HepG2 (cell line): ENCODE measurements at regions not wholly inside any gene's neighbourhood (a gene's known extent, or its start where the extent isn't known, plus 50 kb on each side); places are given as distances from the start of the nearest gene placed in this dataset.
A peak's percentile ranks its signal among the peaks of the same experiment; 100 is the strongest.

Experiments used
- ATAC-seq: fragments of 200-7000 bp; cut with Tn5 transposase; 3 replicates; pipeline ENCODE4 v1.9.1; 2020; ENCODE audit warnings: mild to moderate bottlenecking, moderate library complexity
- BruUV-seq: library from RNA; stranded (reverse); fragments of 400-500 nt; replicated peaks from 2 replicates; lab custom pipeline; 2021; lab: Mats Ljungman, UMichigan
- CTCF ChIA-PET: fragments of 300-600 bp; formaldehyde crosslinking; extraction: SDS; loops from one replicate; lab custom pipeline; 2021; ENCODE audit warnings: low total read pairs, inconsistent platforms, low intra/inter-chr PET ratio; lab: Yijun Ruan, JAX
- POLR2A ChIA-PET: fragments of 350-600 bp; sonication (Branson Sonifier 250); formaldehyde crosslinking; loops from one replicate; lab custom pipeline; 2020; ENCODE audit warnings: antibody characterized with exemption, inconsistent platforms; lab: Yijun Ruan, JAX
- DNase-seq: peaks from one replicate; pipeline ENCODE4 v3.0.0-alpha.2; 2015; ENCODE audit warnings: low spot score
- FAIRE-seq: peaks from 3 replicates; lab custom pipeline; 2011; peaks lifted over from hg19 to GRCh38; lab: Jason Lieb, UNC
- H2AFZ ChIP-seq: one replicate; pipeline ENCODE4 v1.6.1; 2011; ENCODE audit warnings: low read length, inconsistent platforms
- H3K27ac ChIP-seq: fragments of 300-600 bp; 3 replicates; pipeline ENCODE4 v1.8.0; 2011; ENCODE audit warnings: mixed run types, mild to moderate bottlenecking, mixed read lengths, low read length, inconsistent platforms; ENCODE audit not compliant: insufficient read depth; ENCODE audit errors: extremely low read length
- H3K27me3 ChIP-seq, 2 experiments: fragments of 200-600 bp in 1 of 2; 2 replicates in 1 of 2; 3 replicates in 1 of 2; pipeline versions ENCODE4 v1.6.0 to v1.8.0; 2011; ENCODE audit warnings: low read length in 2 of 2, mild to moderate bottlenecking in 2 of 2, moderate library complexity in 2 of 2, inconsistent platforms in 1 of 2; ENCODE audit not compliant: insufficient read depth in 2 of 2, control insufficient read depth in 1 of 2
- H3K36me3 ChIP-seq, 2 experiments: fragments of 200-600 bp in 1 of 2; replicated peaks in 1 of 2; 2 replicates in 1 of 2; 3 replicates in 1 of 2; pipeline versions ENCODE4 v1.5.1 to v1.8.0; 2011; ENCODE audit warnings: low read length in 2 of 2, inconsistent platforms in 1 of 2; ENCODE audit not compliant: insufficient read depth in 2 of 2, control insufficient read depth in 1 of 2
- H3K4me1 ChIP-seq: 2 replicates; pipeline ENCODE4 v1.5.1; 2012; ENCODE audit warnings: low read length, inconsistent platforms; ENCODE audit not compliant: insufficient read depth
- H3K4me2 ChIP-seq: 2 replicates; pipeline ENCODE4 v1.6.0; 2011; ENCODE audit warnings: low read depth, low read length, inconsistent platforms
- H3K4me3 ChIP-seq, 3 experiments: fragments of 200-600 bp in 1 of 3; sonication (generic), shearing (Covaris generic) in 1 of 3; replicated peaks in 1 of 3; 2 replicates each; pipeline ENCODE4 v1.5.1; 2011 to 2016; ENCODE audit warnings: low read length in 3 of 3, inconsistent platforms in 2 of 3, low read depth in 2 of 3, mild to moderate bottlenecking in 2 of 3, control low read depth in 1 of 3, mixed read lengths in 1 of 3; ENCODE audit not compliant: insufficient read depth in 1 of 3
- H3K79me2 ChIP-seq: one replicate; pipeline ENCODE4 v1.6.1; 2011; ENCODE audit warnings: low read length, inconsistent platforms; ENCODE audit not compliant: insufficient read depth
- H3K9ac ChIP-seq: 2 replicates; pipeline ENCODE4 v1.6.0; 2011; ENCODE audit warnings: mild to moderate bottlenecking, low read depth, low read length, inconsistent platforms; ENCODE audit not compliant: insufficient read depth
- H3K9me3 ChIP-seq: 2 replicates; pipeline ENCODE4 v1.5.1; 2012; ENCODE audit warnings: mild to moderate bottlenecking, low read length
- H4K20me1 ChIP-seq: 2 replicates; pipeline ENCODE4 v1.6.0; 2011; ENCODE audit warnings: inconsistent platforms, mild to moderate bottlenecking, low read length, moderate library complexity; ENCODE audit not compliant: insufficient read depth
- ELF4 ChIP-seq: sonication (generic); formaldehyde crosslinking; IDR thresholded peaks from 2 replicates; pipeline ENCODE4 v1.5.0; 2020; ENCODE audit warnings: missing genetic modification reagents, mild to moderate bottlenecking, moderate library complexity, borderline replicate concordance
- EP300 ChIP-seq, 3 experiments: sonication (generic) in 1 of 3; formaldehyde crosslinking in 1 of 3; IDR thresholded peaks; 2 replicates each; pipeline versions ENCODE4 v1.5.1 to v1.6.1; 2011 to 2020; ENCODE audit warnings: low read depth in 2 of 3, low read length in 2 of 3, borderline replicate concordance in 1 of 3, improper control_type of control experiment in 1 of 3, mild to moderate bottlenecking in 1 of 3, missing genetic modification reagents in 1 of 3, moderate library complexity in 1 of 3
- FOSL2 ChIP-seq: sonication (generic); formaldehyde crosslinking; IDR thresholded peaks from 2 replicates; pipeline ENCODE4 v1.4.0; 2020; ENCODE audit warnings: missing genetic modification reagents
- NFIB ChIP-seq: sonication (generic); formaldehyde crosslinking; IDR thresholded peaks from 2 replicates; pipeline ENCODE4 v1.9.0; 2021; ENCODE audit warnings: missing genetic modification reagents, mild to moderate bottlenecking, borderline replicate concordance
- TSC22D2 ChIP-seq: sonication (generic); formaldehyde crosslinking; IDR thresholded peaks from 2 replicates; pipeline ENCODE4 v1.5.1; 2020; ENCODE audit warnings: missing genetic modification reagents, mild to moderate bottlenecking, borderline replicate concordance
- WGBS: methylation state at CpG from one replicate; pipeline ENCODE4 v1.1.6; 2017; ENCODE audit warnings: low lambda C conversion rate; 5-methylcytosine and 5-hydroxymethylcytosine counted together
- in situ Hi-C: cut with HindIII; loops from 2 replicates; pipeline ENCODE4 v1.10.0; 2017; ENCODE audit warnings: low pct_unique_long_range_greater_than_20kb; ENCODE audit not compliant: extremely low pct_ligation_motif_present
- intact Hi-C: fragments of 100-400 bp; cut with micrococcal nuclease; formaldehyde crosslinking; loops from one replicate; pipeline ENCODE4 v1.10.0; 2022; ENCODE audit not compliant: unreplicated experiment
- TF ChIP-seq, protein P1 (sequence below): sonication (generic); formaldehyde crosslinking; IDR thresholded peaks from 2 replicates; pipeline ENCODE4 v1.4.0; 2020; ENCODE audit warnings: missing genetic modification reagents, mild to moderate bottlenecking, borderline replicate concordance

DNA sequence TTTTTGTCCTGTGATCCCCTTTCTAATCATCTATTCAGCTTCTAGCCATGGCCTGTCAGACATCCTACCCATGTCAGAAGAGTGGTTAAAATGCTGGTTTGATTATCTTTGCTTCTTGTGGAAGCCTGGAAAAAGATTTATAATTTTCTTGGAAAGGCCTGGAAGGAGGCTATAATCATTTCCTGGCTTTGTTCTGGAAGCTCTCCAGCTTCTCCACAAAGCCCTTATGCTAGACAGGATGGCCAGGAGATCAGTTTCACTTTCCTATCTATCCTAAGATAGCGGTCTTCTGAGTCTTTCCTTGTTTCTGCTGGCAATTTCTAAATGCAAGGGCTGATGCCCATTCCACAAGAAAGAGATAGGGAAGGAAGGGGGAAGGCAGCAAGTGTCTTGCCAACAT lies 90.9 kb upstream of the SLC44A3 start:
- FAIRE-seq (no peak), ATAC-seq (no peak)

DNA sequence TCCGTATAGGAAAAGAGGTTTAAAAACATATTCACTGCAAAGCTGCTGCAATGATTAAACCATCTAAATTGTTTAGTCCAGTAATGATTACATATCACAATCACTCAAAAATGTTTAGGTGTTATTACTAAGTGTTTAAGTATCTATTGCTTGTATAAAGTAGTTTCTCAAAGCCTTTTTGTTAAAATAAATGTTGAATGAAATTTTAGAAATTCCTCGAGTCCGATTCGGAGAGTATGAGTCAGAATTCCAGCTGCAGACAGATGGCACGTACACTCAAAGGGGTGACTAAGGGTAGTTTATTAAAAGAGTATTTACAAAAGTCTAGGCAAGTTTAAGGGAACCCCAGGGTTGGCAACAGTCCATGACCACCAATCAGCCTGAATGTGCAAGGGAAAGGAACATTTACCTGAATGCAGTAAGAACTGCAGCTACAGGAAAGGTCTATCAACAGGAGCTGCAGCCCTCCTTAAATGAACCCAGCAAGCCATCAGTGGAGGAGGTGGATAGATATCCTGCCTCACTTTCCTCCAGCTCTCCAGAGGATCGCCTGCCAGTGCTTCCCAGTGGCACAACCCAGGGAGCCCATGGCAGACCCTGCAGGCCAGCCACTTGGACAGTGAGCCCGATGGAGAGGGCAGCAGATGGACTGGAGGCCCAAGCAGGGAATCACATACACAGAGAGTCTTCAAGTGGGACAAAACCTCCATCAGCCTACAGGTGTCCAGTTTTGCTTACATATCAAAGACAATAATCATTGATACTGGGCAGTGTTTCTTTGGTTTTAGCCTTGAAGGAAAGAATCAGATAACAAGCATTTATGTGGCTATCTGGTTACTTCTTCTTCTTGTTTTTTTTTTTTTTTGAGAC lies 92.1 kb upstream of the SLC44A3 start:
- ChIA-PET CTCF (no interaction called here), POLR2A (no interaction called here)
- no TSS peak for BruUV-seq
- peak; percentile 54 for DNase-seq
- Histone ChIP-seq H3K4me3 (no peak overlapping the region), H3K79me2 (no peaks in the 10 kb centered on the region), H4K20me1 (no peaks in the 10 kb centered on the region), H3K27ac (no peak overlapping the region), H3K4me1 (peaks cover 31% of the 10 kb centered on the region), H3K9ac (no peak overlapping the region), H3K9me3 (no peaks in the 10 kb centered on the region), H3K4me2 (no peak overlapping the region), H2AFZ (no peak overlapping the region), H3K36me3 (no peaks in the 10 kb centered on the region), H3K27me3 (no peaks in the 10 kb centered on the region)
- in situ Hi-C loops: no loop called here
- no peak for ATAC-seq
- FAIRE-seq: no peak
- intact Hi-C loops: no loop called here
- TF ChIP-seq TSC22D2 (CRISPR knock-in tag): no peak
- TF ChIP-seq NFIB (CRISPR knock-in tag): no peak
- peak in 1 of 2 experiments; percentile 45; a peak in 1 of 4 replicates for TF ChIP-seq EP300 (IDR thresholded peaks at IDR 0.05; ENCODE audit: low read depth in 2 of 2, low read length in 2 of 2)
- TF ChIP-seq EP300 (CRISPR knock-in tag; IDR thresholded peaks at IDR 0.05; ENCODE audit: borderline replicate concordance): no peak
- TF ChIP-seq, protein P1, sequence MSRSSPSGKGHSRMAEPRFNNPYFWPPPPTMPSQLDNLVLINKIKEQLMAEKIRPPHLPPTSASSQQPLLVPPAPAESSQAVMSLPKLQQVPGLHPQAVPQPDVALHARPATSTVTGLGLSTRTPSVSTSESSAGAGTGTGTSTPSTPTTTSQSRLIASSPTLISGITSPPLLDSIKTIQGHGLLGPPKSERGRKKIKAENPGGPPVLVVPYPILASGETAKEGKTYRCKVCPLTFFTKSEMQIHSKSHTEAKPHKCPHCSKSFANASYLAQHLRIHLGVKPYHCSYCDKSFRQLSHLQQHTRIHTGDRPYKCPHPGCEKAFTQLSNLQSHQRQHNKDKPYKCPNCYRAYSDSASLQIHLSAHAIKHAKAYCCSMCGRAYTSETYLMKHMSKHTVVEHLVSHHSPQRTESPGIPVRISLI: no peak
- TF ChIP-seq FOSL2 (CRISPR knock-in tag): peak; percentile 31; the same call in 1 of the 2 replicates
- 64% methylated on average over 7 of the region's 7 CpGs for WGBS

More for the DNA sequence above, 90.9 kb upstream of the SLC44A3 start:
- no peaks in the 10 kb centered on the region for H3K27me3 ChIP-seq
- H3K4me2 ChIP-seq: no peak overlapping the region
- no peaks in the 10 kb centered on the region for H3K9me3 ChIP-seq
- no peak overlapping the region for H3K4me3 ChIP-seq
- H3K36me3 ChIP-seq: no peaks in the 10 kb centered on the region
- DNase-seq: no peak
- no TSS peak for BruUV-seq
- no peak overlapping the region for H3K27ac ChIP-seq
- H3K79me2 ChIP-seq: no peaks in the 10 kb centered on the region
- ChIA-PET POLR2A (no interaction called here), CTCF (no interaction called here)
- H2AFZ ChIP-seq: no peak overlapping the region
- WGBS: 100% methylated on average over 1 of the region's 1 CpG
- H4K20me1 ChIP-seq: no peaks in the 10 kb centered on the region
- intact Hi-C loops (no loop called here), in situ Hi-C loops (no loop called here)
- peaks cover 24% of the 10 kb centered on the region for H3K4me1 ChIP-seq
- H3K9ac ChIP-seq: no peak overlapping the region
- TF ChIP-seq ELF4 (CRISPR knock-in tag): no peak
